HCT116 (cell line): ENCODE measurements at regions not wholly inside any gene's neighbourhood (a gene's known extent, or its start where the extent isn't known, plus 50 kb on each side); places are given as distances from the start of the nearest gene placed in this dataset.

Source experiments
- ATAC-seq: fragments of 200-7000 bp; cut with Tn5 transposase; 2 replicates; pipeline ENCODE4 v1.9.1; 2020; ENCODE audit warnings: mild to moderate bottlenecking, moderate library complexity
- BruUV-seq: library from RNA; stranded (reverse); fragments of 400-500 nt; replicated peaks from 2 replicates; lab custom pipeline; 2021; lab: Mats Ljungman, UMichigan
- CTCF ChIA-PET: fragments of 300-600 bp; sonication (Branson Sonifier 250); formaldehyde crosslinking; loops from one replicate; lab custom pipeline; 2021; ENCODE audit warnings: antibody characterized with exemption; lab: Charles Lee
- POLR2A ChIA-PET: fragments of 300-600, 350-600 bp; sonication (Branson Sonifier 250); formaldehyde crosslinking; loops from one replicate; lab custom pipeline; 2021; ENCODE audit warnings: antibody characterized with exemption; lab: Charles Lee
- RAD21 ChIA-PET, 2 experiments: fragments of 300-600 bp; sonication (Branson Sonifier 250); formaldehyde crosslinking; loops; one replicate each; lab custom pipeline; 2023; ENCODE audit warnings: low total read pairs in 2 of 2; ENCODE audit not compliant: uncharacterized antibody in 2 of 2, unreplicated experiment in 2 of 2, low non-redundant PET in 1 of 2; lab: Charles Lee
- DNase-seq: peaks from one replicate; pipeline ENCODE4 v3.0.0-alpha.2; 2010; ENCODE audit warnings: low read depth, low spot score
- H2AFZ ChIP-seq: fragments of 200-600 bp; shearing (Covaris generic), sonication (generic); 2 replicates; pipeline ENCODE4 v1.6.1; 2017; ENCODE audit warnings: low read depth, mixed run types, mixed read lengths, antibody characterized with exemption, low read length; ENCODE audit not compliant: poor library complexity, severe bottlenecking
- H3K27ac ChIP-seq: 2 replicates; pipeline ENCODE4 v1.5.1; 2012; ENCODE audit warnings: low read depth, low read length
- H3K27me3 ChIP-seq: fragments of 200-600 bp; sonication (generic); 2 replicates; pipeline ENCODE4 v1.6.1; 2016; ENCODE audit warnings: mixed run types, low read length, mixed read lengths; ENCODE audit not compliant: insufficient read depth
- H3K36me3 ChIP-seq, 2 experiments: fragments of 200-500 bp in 1 of 2; fragments of 200-600 bp in 1 of 2; sonication (Bioruptor generic) in 1 of 2; sonication (generic) in 1 of 2; 2 replicates each; pipeline versions ENCODE4 v1.5.1 to v1.6.1; 2014 to 2016; ENCODE audit warnings: low read length in 2 of 2, inconsistent platforms in 1 of 2, mixed read lengths in 1 of 2, mixed run types in 1 of 2; ENCODE audit not compliant: insufficient read depth in 2 of 2, control insufficient read depth in 1 of 2
- H3K4me1 ChIP-seq, 2 experiments: fragments of 200-600 bp in 1 of 2; sonication (generic) in 1 of 2; 2 replicates each; pipeline versions ENCODE4 v1.5.1 to v1.6.1; 2012 to 2017; ENCODE audit warnings: low read length in 2 of 2, inconsistent platforms in 1 of 2, mild to moderate bottlenecking in 1 of 2, mixed read lengths in 1 of 2, mixed run types in 1 of 2, moderate library complexity in 1 of 2; ENCODE audit not compliant: insufficient read depth in 2 of 2, control insufficient read depth in 1 of 2
- H3K4me2 ChIP-seq: fragments of 200-600 bp; sonication (generic); 2 replicates; pipeline ENCODE4 v1.6.1; 2017; ENCODE audit warnings: mixed run types, low read length, mixed read lengths
- H3K4me3 ChIP-seq, 2 experiments: fragments of 200-600 bp in 1 of 2; sonication (generic) in 1 of 2; replicated peaks in 1 of 2; 2 replicates each; pipeline ENCODE4 v1.5.1; 2011 to 2016; ENCODE audit warnings: low read length in 2 of 2, control low read depth in 1 of 2, low read depth in 1 of 2, mild to moderate bottlenecking in 1 of 2, mixed read lengths in 1 of 2, mixed run types in 1 of 2
- H3K79me2 ChIP-seq: fragments of 200-600 bp; sonication (generic); 2 replicates; pipeline ENCODE4 v1.6.1; 2017; ENCODE audit warnings: mild to moderate bottlenecking, mixed run types, low read length, moderate library complexity, mixed read lengths; ENCODE audit not compliant: insufficient read depth
- H3K9ac ChIP-seq: fragments of 200-600 bp; sonication (generic); 2 replicates; pipeline ENCODE4 v1.6.1; 2016; ENCODE audit warnings: low read length, mixed read lengths
- H3K9me2 ChIP-seq: fragments of 200-600 bp; sonication (generic), shearing (Covaris generic); 2 replicates; pipeline ENCODE4 v1.6.1; 2017; ENCODE audit warnings: mixed run types, mild to moderate bottlenecking, moderate library complexity; ENCODE audit not compliant: insufficient read depth
- H3K9me3 ChIP-seq, 2 experiments: fragments of 200-500 bp in 1 of 2; fragments of 200-600 bp in 1 of 2; sonication (Bioruptor generic) in 1 of 2; sonication (generic) in 1 of 2; 2 replicates each; pipeline ENCODE4 v1.6.1; 2014 to 2017; ENCODE audit warnings: low read length in 2 of 2, mixed read lengths in 2 of 2, inconsistent platforms in 1 of 2, low read depth in 1 of 2, mild to moderate bottlenecking in 1 of 2, mixed run types in 1 of 2, moderate library complexity in 1 of 2; ENCODE audit not compliant: control insufficient read depth in 1 of 2, insufficient read depth in 1 of 2
- H4K20me1 ChIP-seq: fragments of 200-600 bp; sonication (generic), shearing (Covaris generic); 2 replicates; pipeline ENCODE4 v1.6.1; 2017; ENCODE audit warnings: mixed run types, mild to moderate bottlenecking, moderate library complexity; ENCODE audit not compliant: insufficient read depth
- CBX3 ChIP-seq: IDR thresholded peaks from 2 replicates; pipeline ENCODE4 v1.6.1; 2012; ENCODE audit warnings: low read depth
- EGR1 ChIP-seq: IDR thresholded peaks from 2 replicates; pipeline ENCODE4 v1.6.1; 2012; ENCODE audit warnings: low read depth
- EZH2phosphoT487 ChIP-seq: fragments of 200-600 bp; IDR thresholded peaks from 2 replicates; pipeline ENCODE4 v1.6.1; 2018; ENCODE audit warnings: antibody characterized with exemption, borderline replicate concordance
- JUND ChIP-seq: IDR thresholded peaks from 2 replicates; pipeline ENCODE4 v1.6.1; 2012
- SP1 ChIP-seq: IDR thresholded peaks from 2 replicates; pipeline ENCODE4 v1.6.1; 2012; ENCODE audit warnings: low read depth
- YY1 ChIP-seq: IDR thresholded peaks from 2 replicates; pipeline ENCODE4 v1.6.1; 2011; ENCODE audit warnings: low read length, low read depth, moderate library complexity, mild to moderate bottlenecking; ENCODE audit not compliant: insufficient replicate concordance; ENCODE audit errors: extremely low read depth
- ZFX ChIP-seq: fragments of 450-650 bp; IDR thresholded peaks from 2 replicates; pipeline ENCODE4 v1.6.1; 2017
- ZNF274 ChIP-seq: fragments of 200-500 bp; sonication (Bioruptor generic); IDR thresholded peaks from 2 replicates; pipeline ENCODE4 v1.6.1; 2014; ENCODE audit warnings: mild to moderate bottlenecking, low read depth, low read length, inconsistent platforms
- intact Hi-C: fragments of 100-400 bp; cut with micrococcal nuclease; formaldehyde crosslinking; loops from 2 replicates; pipeline ENCODE4 v1.10.0; 2022
- TF ChIP-seq, protein P1 (sequence below): IDR thresholded peaks from 2 replicates; pipeline ENCODE4 v1.6.1; 2012
- TF ChIP-seq, protein P2 (sequence below): IDR thresholded peaks from 2 replicates; pipeline ENCODE4 v1.6.1; 2012
- TF ChIP-seq, protein P3 (sequence below): IDR thresholded peaks from 2 replicates; pipeline ENCODE4 v1.6.1; 2012; ENCODE audit warnings: low read depth
- TF ChIP-seq, protein P4 (sequence below): IDR thresholded peaks from 2 replicates; pipeline ENCODE4 v1.6.1; 2011; ENCODE audit warnings: mild to moderate bottlenecking, low read length, moderate library complexity; ENCODE audit not compliant: insufficient replicate concordance; ENCODE audit errors: extremely low read depth

DNA sequence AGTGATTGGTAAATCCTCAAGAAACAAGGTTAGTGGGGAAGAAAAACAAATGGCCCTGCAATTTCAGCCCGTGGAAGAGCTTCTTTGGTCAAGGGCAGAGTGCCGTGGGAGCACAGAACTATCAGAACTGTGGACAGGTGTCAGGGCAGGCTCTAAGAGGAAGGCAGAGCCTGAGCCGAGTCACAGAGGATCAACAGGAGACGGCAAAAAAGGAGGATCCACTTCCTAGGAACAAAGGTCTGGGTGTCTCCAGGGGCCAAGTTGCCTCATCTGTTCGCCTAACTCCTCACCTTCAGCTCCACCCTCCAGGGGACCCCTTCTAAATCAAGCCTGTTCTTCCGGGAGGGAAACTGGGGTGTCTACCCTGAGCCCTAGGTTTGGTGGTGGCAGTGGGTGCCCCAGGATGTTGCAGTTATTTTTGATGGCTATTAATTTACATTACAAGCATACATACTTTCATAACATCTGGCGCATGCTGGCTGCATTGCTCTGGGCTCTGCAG, 88.0 kb downstream of the FEM1C start:
- POLR2A ChIA-PET, result no interaction called here
- Histone ChIP-seq H3K4me1 (peaks cover 15 to 66% of the 10 kb centered on the region in 2 experiments), H4K20me1 (no peaks in the 10 kb centered on the region), H3K27me3 (no peaks in the 10 kb centered on the region), H3K36me3 (no peaks in the 10 kb centered on the region), H3K27ac (no peak overlapping the region), H3K4me3 (no peak overlapping the region), H3K4me2 (no peak overlapping the region), H3K9me3 (no peaks in the 10 kb centered on the region), H3K9me2 (no peaks in the 10 kb centered on the region), H3K79me2 (no peaks in the 10 kb centered on the region), H2AFZ (no peak overlapping the region), H3K9ac (no peak overlapping the region)
- RAD21 ChIA-PET, result no interaction called here
- BruUV-seq, result no TSS peak
- intact Hi-C loops, result no loop called here
- DNase-seq (no peak), ATAC-seq (no peak)
- CTCF ChIA-PET, result no interaction called here
- TF ChIP-seq EGR1, result no peak
- no peak for TF ChIP-seq ZNF274
- no peak for TF ChIP-seq ZFX
- TF ChIP-seq, protein P1, sequence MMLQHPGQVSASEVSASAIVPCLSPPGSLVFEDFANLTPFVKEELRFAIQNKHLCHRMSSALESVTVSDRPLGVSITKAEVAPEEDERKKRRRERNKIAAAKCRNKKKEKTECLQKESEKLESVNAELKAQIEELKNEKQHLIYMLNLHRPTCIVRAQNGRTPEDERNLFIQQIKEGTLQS, result no peak
- TF ChIP-seq, protein P2, sequence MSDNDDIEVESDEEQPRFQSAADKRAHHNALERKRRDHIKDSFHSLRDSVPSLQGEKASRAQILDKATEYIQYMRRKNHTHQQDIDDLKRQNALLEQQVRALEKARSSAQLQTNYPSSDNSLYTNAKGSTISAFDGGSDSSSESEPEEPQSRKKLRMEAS, result no peak
- TF ChIP-seq YY1, result no peak
- TF ChIP-seq, protein P3, sequence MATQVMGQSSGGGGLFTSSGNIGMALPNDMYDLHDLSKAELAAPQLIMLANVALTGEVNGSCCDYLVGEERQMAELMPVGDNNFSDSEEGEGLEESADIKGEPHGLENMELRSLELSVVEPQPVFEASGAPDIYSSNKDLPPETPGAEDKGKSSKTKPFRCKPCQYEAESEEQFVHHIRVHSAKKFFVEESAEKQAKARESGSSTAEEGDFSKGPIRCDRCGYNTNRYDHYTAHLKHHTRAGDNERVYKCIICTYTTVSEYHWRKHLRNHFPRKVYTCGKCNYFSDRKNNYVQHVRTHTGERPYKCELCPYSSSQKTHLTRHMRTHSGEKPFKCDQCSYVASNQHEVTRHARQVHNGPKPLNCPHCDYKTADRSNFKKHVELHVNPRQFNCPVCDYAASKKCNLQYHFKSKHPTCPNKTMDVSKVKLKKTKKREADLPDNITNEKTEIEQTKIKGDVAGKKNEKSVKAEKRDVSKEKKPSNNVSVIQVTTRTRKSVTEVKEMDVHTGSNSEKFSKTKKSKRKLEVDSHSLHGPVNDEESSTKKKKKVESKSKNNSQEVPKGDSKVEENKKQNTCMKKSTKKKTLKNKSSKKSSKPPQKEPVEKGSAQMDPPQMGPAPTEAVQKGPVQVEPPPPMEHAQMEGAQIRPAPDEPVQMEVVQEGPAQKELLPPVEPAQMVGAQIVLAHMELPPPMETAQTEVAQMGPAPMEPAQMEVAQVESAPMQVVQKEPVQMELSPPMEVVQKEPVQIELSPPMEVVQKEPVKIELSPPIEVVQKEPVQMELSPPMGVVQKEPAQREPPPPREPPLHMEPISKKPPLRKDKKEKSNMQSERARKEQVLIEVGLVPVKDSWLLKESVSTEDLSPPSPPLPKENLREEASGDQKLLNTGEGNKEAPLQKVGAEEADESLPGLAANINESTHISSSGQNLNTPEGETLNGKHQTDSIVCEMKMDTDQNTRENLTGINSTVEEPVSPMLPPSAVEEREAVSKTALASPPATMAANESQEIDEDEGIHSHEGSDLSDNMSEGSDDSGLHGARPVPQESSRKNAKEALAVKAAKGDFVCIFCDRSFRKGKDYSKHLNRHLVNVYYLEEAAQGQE, result no peak
- no peak for TF ChIP-seq JUND
- TF ChIP-seq SP1, result no peak
- TF ChIP-seq, protein P4, sequence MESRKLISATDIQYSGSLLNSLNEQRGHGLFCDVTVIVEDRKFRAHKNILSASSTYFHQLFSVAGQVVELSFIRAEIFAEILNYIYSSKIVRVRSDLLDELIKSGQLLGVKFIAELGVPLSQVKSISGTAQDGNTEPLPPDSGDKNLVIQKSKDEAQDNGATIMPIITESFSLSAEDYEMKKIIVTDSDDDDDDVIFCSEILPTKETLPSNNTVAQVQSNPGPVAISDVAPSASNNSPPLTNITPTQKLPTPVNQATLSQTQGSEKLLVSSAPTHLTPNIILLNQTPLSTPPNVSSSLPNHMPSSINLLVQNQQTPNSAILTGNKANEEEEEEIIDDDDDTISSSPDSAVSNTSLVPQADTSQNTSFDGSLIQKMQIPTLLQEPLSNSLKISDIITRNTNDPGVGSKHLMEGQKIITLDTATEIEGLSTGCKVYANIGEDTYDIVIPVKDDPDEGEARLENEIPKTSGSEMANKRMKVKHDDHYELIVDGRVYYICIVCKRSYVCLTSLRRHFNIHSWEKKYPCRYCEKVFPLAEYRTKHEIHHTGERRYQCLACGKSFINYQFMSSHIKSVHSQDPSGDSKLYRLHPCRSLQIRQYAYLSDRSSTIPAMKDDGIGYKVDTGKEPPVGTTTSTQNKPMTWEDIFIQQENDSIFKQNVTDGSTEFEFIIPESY, result no peak
- TF ChIP-seq EZH2phosphoT487, result no peak
- no peak for TF ChIP-seq CBX3
